NT2/D1 (cell line): ENCODE measurements at regions not wholly inside any gene's neighbourhood (a gene's known extent, or its start where the extent isn't known, plus 50 kb on each side); places are given as distances from the start of the nearest gene placed in this dataset.

Experiments used
- YY1 ChIP-seq: IDR thresholded peaks from 2 replicates; pipeline ENCODE4 v1.6.1; 2011; ENCODE audit not compliant: insufficient read length, insufficient read depth
- ZNF274 ChIP-seq: IDR thresholded peaks from 2 replicates; pipeline ENCODE4 v1.6.1; 2011; ENCODE audit warnings: mild to moderate bottlenecking, low read depth, low read length

GRCh38 chr15:93417631-93418030, 328.6 kb upstream of the RGMA start:
- TF ChIP-seq ZNF274 (no peak), YY1 (no peak)
